Spleen (tissue), 11 donors: ENCODE measurements at regions not wholly inside any gene's neighbourhood (a gene's known extent, or its start where the extent isn't known, plus 50 kb on each side); places are given as distances from the start of the nearest gene placed in this dataset.

Source experiments
- DNase-seq: peaks from one replicate; pipeline ENCODE4 v3.0.0-alpha.2; 2020
- H3K27ac ChIP-seq, 8 donors: fragments of 200-600 bp; sonication (generic) in 7 of 8; 1 replicate in 4 of 8; 2 replicates in 4 of 8; pipeline versions ENCODE4 v1.5.0 to v1.8.0; 2016 to 2021; ENCODE audit warnings: inconsistent platforms in 4 of 8, mild to moderate bottlenecking in 4 of 8, moderate library complexity in 1 of 8
- H3K27me3 ChIP-seq, 7 donors: fragments of 200-600 bp; sonication (generic) in 6 of 7; replicated peaks in 1 of 7; 1 replicate in 4 of 7; 2 replicates in 3 of 7; pipeline versions ENCODE4 v1.5.0 to v1.8.0; 2016 to 2021; ENCODE audit warnings: inconsistent platforms in 3 of 7, mild to moderate bottlenecking in 1 of 7
- H3K36me3 ChIP-seq, 6 donors: fragments of 200-600 bp; sonication (generic) in 5 of 6; 1 replicate in 4 of 6; 2 replicates in 2 of 6; pipeline versions ENCODE4 v1.5.0 to v1.8.0; 2016 to 2021; ENCODE audit warnings: inconsistent platforms in 2 of 6
- H3K4me1 ChIP-seq, 6 donors: fragments of 200-600 bp; sonication (generic) in 5 of 6; 1 replicate in 3 of 6; 2 replicates in 3 of 6; pipeline versions ENCODE4 v1.5.0 to v1.8.0; 2016 to 2021; ENCODE audit warnings: inconsistent platforms in 3 of 6
- H3K4me3 ChIP-seq, 8 donors: fragments of 200-600 bp; sonication (generic) in 7 of 8; 1 replicate in 4 of 8; 2 replicates in 4 of 8; pipeline versions ENCODE4 v1.5.0 to v1.8.0; 2016 to 2021; ENCODE audit warnings: inconsistent platforms in 4 of 8, mild to moderate bottlenecking in 4 of 8, moderate library complexity in 2 of 8
- H3K9me3 ChIP-seq, 8 donors: fragments of 200-600 bp; sonication (generic) in 7 of 8; 1 replicate in 4 of 8; 2 replicates in 4 of 8; pipeline versions ENCODE4 v1.5.0 to v1.8.0; 2016 to 2021; ENCODE audit warnings: inconsistent platforms in 4 of 8
- CTCF ChIP-seq, 11 experiments: fragments of 200-600 bp in 7 of 11; fragments of 450-650 bp in 4 of 11; sonication (generic) in 4 of 11; IDR thresholded peaks in 8 of 11; conservative IDR thresholded peaks in 3 of 11; 1 replicate in 7 of 11; 2 replicates in 4 of 11; pipeline versions ENCODE4 v1.4.0 to v1.8.0; 2016 to 2021; ENCODE audit warnings: antibody characterized with exemption in 11 of 11, inconsistent platforms in 4 of 11, mild to moderate bottlenecking in 1 of 11
- POLR2A ChIP-seq, 3 donors: fragments of 450-650 bp; IDR thresholded peaks; one replicate each; pipeline ENCODE4 v1.5.1; 2017; ENCODE audit warnings: antibody characterized with exemption in 3 of 3, mild to moderate bottlenecking in 1 of 3
- POLR2AphosphoS5 ChIP-seq, 3 donors: sonication (generic); formaldehyde crosslinking; IDR thresholded peaks; one replicate each; pipeline ENCODE4 v1.5.1; 2017; ENCODE audit warnings: antibody characterized with exemption in 3 of 3
- WGBS, 5 donors: extraction: QIAGEN DNeasy Blood & Tissue Kit in 3 of 5; methylation state at CpG; one replicate each; pipeline versions ENCODE4 v1.1.5 to v1.1.7; 2013 to 2018; 5-methylcytosine and 5-hydroxymethylcytosine counted together
- intact Hi-C: fragments of 100-400 bp; cut with DNase I; formaldehyde crosslinking; loops from one replicate; pipeline ENCODE4 v1.15.0; 2023; ENCODE audit warnings: low total_unique reads
- donor health status: healthy with polysubstance abuse.
- donor health status: DM: no; HTN: no; CAD: no; lungs with moderate emphysema.
- donor health status: DM: no; HTN: no; CAD: no.
- donor health status: Bipolar disorder and iron deficiency.
- donor health status: healthy.
- donor health status: DM: no; HTN: no; CAD: no.
- donor health status: DM: yes; HTN: yes; CAD: no.

- H3K9me3 ChIP-seq: peaks cover 0 to 9% (median 3%) of the 10 kb centered on the region in 8 donors
- no peak overlapping the region for H3K4me3 ChIP-seq
- WGBS, 5 donors: 68 to 94% (median 79%) methylated on average over 4 of the region's 4 CpGs
- no peak for TF ChIP-seq POLR2A (IDR thresholded peaks at IDR 0.05)
- no peak for TF ChIP-seq POLR2AphosphoS5 (IDR thresholded peaks at IDR 0.05)
- no peak for TF ChIP-seq CTCF (IDR thresholded peaks at IDR 0.05 in 8 of 11, conservative IDR thresholded peaks at IDR 0.05 in 3 of 11)
- peaks cover 0 to 53% (median 0%) of the 10 kb centered on the region in 7 donors for H3K27me3 ChIP-seq
- intact Hi-C loops: no loop called here
- no peak overlapping the region for H3K27ac ChIP-seq
- H3K4me1 ChIP-seq: no peaks in the 10 kb centered on the region
- DNase-seq: no peak
- H3K36me3 ChIP-seq: no peaks in the 10 kb centered on the region
These were observed 163.9 kb downstream of the TBX5 start for GRCh38 chr12:114241973-114242434.

- TF ChIP-seq POLR2AphosphoS5 (IDR thresholded peaks at IDR 0.05) (no peak), POLR2A (IDR thresholded peaks at IDR 0.05) (no peak), CTCF (IDR thresholded peaks at IDR 0.05 in 8 of 11, conservative IDR thresholded peaks at IDR 0.05 in 3 of 11) (no peak)
- Histone ChIP-seq H3K27me3 (peaks cover 0 to 54% (median 0%) of the 10 kb centered on the region in 7 donors), H3K9me3 (peaks cover 0 to 9% (median 3%) of the 10 kb centered on the region in 8 donors), H3K36me3 (no peaks in the 10 kb centered on the region), H3K27ac (no peak overlapping the region), H3K4me1 (no peaks in the 10 kb centered on the region), H3K4me3 (no peak overlapping the region)
- intact Hi-C loops: no loop called here
- DNase-seq: no peak
- 42 to 65% (median 54%) methylated on average over 12 of the region's 12 CpGs for WGBS, 5 donors
These were observed 165.7 kb downstream of the TBX5 start for GRCh38 chr12:114240288-114240687.

- no peaks in the 10 kb centered on the region for H3K4me1 ChIP-seq
- no peak overlapping the region for H3K4me3 ChIP-seq
- DNase-seq: no peak
- TF ChIP-seq POLR2AphosphoS5 (IDR thresholded peaks at IDR 0.05): no peak
- no peak for TF ChIP-seq POLR2A (IDR thresholded peaks at IDR 0.05)
- TF ChIP-seq CTCF (IDR thresholded peaks at IDR 0.05 in 8 of 11, conservative IDR thresholded peaks at IDR 0.05 in 3 of 11): no peak
- no peaks in the 10 kb centered on the region for H3K36me3 ChIP-seq
- intact Hi-C loops: no loop called here
- H3K27me3 ChIP-seq: peaks cover 0 to 46% (median 0%) of the 10 kb centered on the region in 7 donors
- peaks cover 0 to 9% (median 3%) of the 10 kb centered on the region in 8 donors for H3K9me3 ChIP-seq
- no peak overlapping the region for H3K27ac ChIP-seq
- 34 to 57% (median 41%) methylated on average over 5 of the region's 5 CpGs for WGBS, 5 donors
These were observed 167.1 kb downstream of the TBX5 start for GRCh38 chr12:114238808-114239207.

- WGBS, 5 donors: 43 to 57% (median 54%) methylated on average over 5 of the region's 5 CpGs
- peaks cover 0 to 45% (median 0%) of the 10 kb centered on the region in 7 donors for H3K27me3 ChIP-seq
- no peak overlapping the region for H3K27ac ChIP-seq
- no peaks in the 10 kb centered on the region for H3K36me3 ChIP-seq
- intact Hi-C loops: no loop called here
- no peaks in the 10 kb centered on the region for H3K4me1 ChIP-seq
- H3K4me3 ChIP-seq: no peak overlapping the region
- H3K9me3 ChIP-seq: peaks cover 0 to 6% (median 3%) of the 10 kb centered on the region in 8 donors
- TF ChIP-seq POLR2AphosphoS5 (IDR thresholded peaks at IDR 0.05) (no peak), CTCF (IDR thresholded peaks at IDR 0.05 in 8 of 11, conservative IDR thresholded peaks at IDR 0.05 in 3 of 11) (no peak), POLR2A (IDR thresholded peaks at IDR 0.05) (no peak)
- no peak for DNase-seq
These were observed 168.7 kb downstream of the TBX5 start for GRCh38 chr12:114237230-114237629.
